ENCODE measurements at regions not wholly inside any gene's neighbourhood (a gene's known extent, or its start where the extent isn't known, plus 50 kb on each side); places are given as distances from the start of the nearest gene placed in this dataset.

GRCh38 chr15:29589416-29589815, 232.9 kb downstream of the TJP1 start:
- Histone ChIP-seq H3K27ac (no peak overlapping the region), H3K4me3 (no peak overlapping the region), H3K9me3 (no peaks in the 10 kb centered on the region), H3K4me2 (no peak overlapping the region), H3K4me1 (no peaks in the 10 kb centered on the region)
- no peak for FAIRE-seq
- ATAC-seq, result no peak
- ChIA-PET CTCF (interaction anchor here (0.6 to 1.5 kb wide), 3 partner anchors 13 to 503 kb away, joined by 3 read pairs; no protein-coding TSS in a partner anchor), POLR2A (no interaction called here)
- TF ChIP-seq HOXA7 (CRISPR knock-in tag; IDR thresholded peaks at IDR 0.05) (no peak), RAD21 (conservative IDR thresholded peaks at IDR 0.05 in 1 of 2, IDR thresholded peaks at IDR 0.05 in 1 of 2) (no peak), PHF8 (IDR thresholded peaks at IDR 0.05; ENCODE audit: borderline replicate concordance, low read depth) (no peak), HEYL (CRISPR knock-in tag; IDR thresholded peaks at IDR 0.05) (no peak), ZFP36 (IDR thresholded peaks at IDR 0.05; ENCODE audit: borderline replicate concordance, partially characterized antibody) (no peak), EHMT2 (IDR thresholded peaks at IDR 0.05; ENCODE audit: low read depth) (no peak), CBX8 (IDR thresholded peaks at IDR 0.05) (no peak), NFE2L2 (conservative IDR thresholded peaks at IDR 0.05; ENCODE audit: low read length) (no peak)
- DNase-seq (ENCODE audit: low read depth in 1 of 2, low spot score in 1 of 2), result no peak
- WGBS (ENCODE audit: missing lambda C conversion rate), result 90% methylated on average over 9 of the region's 9 CpGs

- H3K4me2 ChIP-seq, result no peak overlapping the region
- DNase-seq (ENCODE audit: low read depth in 1 of 2, low spot score in 1 of 2) (no peak), ATAC-seq (no peak), FAIRE-seq (peak; percentile 93)
- ChIA-PET POLR2A (no interaction called here), CTCF (interaction anchor here (0.9 to 1.0 kb wide), 2 partner anchors 8 to 40 kb away, joined by 3 read pairs; no protein-coding TSS in a partner anchor)
- H3K4me3 ChIP-seq, result no peak overlapping the region
- peaks cover 7% of the 10 kb centered on the region; the same call in 1 of the 3 replicates for H3K9me3 ChIP-seq
- 10% methylated on average over 4 of the region's 4 CpGs for WGBS (ENCODE audit: missing lambda C conversion rate)
- no peak overlapping the region for H3K27ac ChIP-seq
- no peak for TF ChIP-seq ZNF302 (CRISPR knock-in tag; IDR thresholded peaks at IDR 0.05)
- no peak for TF ChIP-seq GATA3 (IDR thresholded peaks at IDR 0.05; ENCODE audit: borderline replicate concordance)
- TF ChIP-seq ATOH8 (CRISPR knock-in tag; IDR thresholded peaks at IDR 0.05; ENCODE audit: low read depth), result no peak
- no peak for TF ChIP-seq ESRRA (IDR thresholded peaks at IDR 0.05; ENCODE audit: borderline replicate concordance, low read length)
- TF ChIP-seq BHLHE40 (IDR thresholded peaks at IDR 0.05; ENCODE audit: low read depth, low read length), result no peak
- no peak for TF ChIP-seq RAD21 (conservative IDR thresholded peaks at IDR 0.05 in 1 of 2, IDR thresholded peaks at IDR 0.05 in 1 of 2)
- no peak for TF ChIP-seq HEYL (CRISPR knock-in tag; IDR thresholded peaks at IDR 0.05)
- TF ChIP-seq USF2 (IDR thresholded peaks at IDR 0.05), result no peak
- TF ChIP-seq REST (IDR thresholded peaks at IDR 0.05), result no peak
- TF ChIP-seq TFCP2L1 (CRISPR knock-in tag; IDR thresholded peaks at IDR 0.05), result no peak
- TF ChIP-seq JUNB (IDR thresholded peaks at IDR 0.05), result no peak
- TF ChIP-seq RFX5 (IDR thresholded peaks at IDR 0.05), result no peak
- no peak for TF ChIP-seq POLR2AphosphoS2 (conservative IDR thresholded peaks at IDR 0.05; ENCODE audit: low read length)
- no peak for TF ChIP-seq JUN (IDR thresholded peaks at IDR 0.05)
- no peak for TF ChIP-seq FOSL2 (IDR thresholded peaks at IDR 0.05)
- TF ChIP-seq FOSL2 (CRISPR knock-in tag; IDR thresholded peaks at IDR 0.05), result no peak
- no peak for TF ChIP-seq HDAC2 (IDR thresholded peaks at IDR 0.05)
- no peak for TF ChIP-seq FOSB (CRISPR knock-in tag; IDR thresholded peaks at IDR 0.05)
- peaks cover 10% of the 10 kb centered on the region; the same call in 2 of the 3 replicates for H3K4me1 ChIP-seq
Observed at GRCh38 chr15:29573197-29573838, 248.9 kb downstream of the TJP1 start.
